B cell (primary cell): ENCODE measurements at regions not wholly inside any gene's neighbourhood (a gene's known extent, or its start where the extent isn't known, plus 50 kb on each side); places are given as distances from the start of the nearest gene placed in this dataset.

Experiments
- ATAC-seq: fragments of 200-7000 bp; cut with Tn5 transposase; one replicate; pipeline ENCODE4 v1.10.0; 2021; ENCODE audit warnings: low read depth, mild to moderate bottlenecking, moderate number of reproducible peaks, moderate library complexity
- CTCF ChIA-PET: fragments of 350-600 bp; sonication (Branson Sonifier 250); formaldehyde crosslinking; loops from one replicate; lab custom pipeline; 2021; ENCODE audit warnings: antibody characterized with exemption, inconsistent platforms; lab: Charles Lee
- POLR2A ChIA-PET: fragments of 350-600 bp; sonication (Branson Sonifier 250); formaldehyde crosslinking; loops from one replicate; lab custom pipeline; 2021; ENCODE audit warnings: antibody characterized with exemption; lab: Charles Lee
- DNase-seq: peaks from one replicate; pipeline ENCODE4 v3.0.0; 2013
- H2AFZ ChIP-seq: 2 replicates; pipeline ENCODE4 v1.6.1; 2012; ENCODE audit warnings: mild to moderate bottlenecking, low read depth, low read length; ENCODE audit not compliant: insufficient read depth, poor library complexity, severe bottlenecking
- H3K27ac ChIP-seq, 2 donors: 1 replicate in 1 of 2; 2 replicates in 1 of 2; pipeline ENCODE4 v1.5.1; 2012 to 2013; ENCODE audit warnings: low read length in 2 of 2, mild to moderate bottlenecking in 2 of 2, moderate library complexity in 1 of 2
- H3K27me3 ChIP-seq, 4 experiments: fragments of 200-600 bp in 1 of 4; sonication (generic) in 1 of 4; replicated peaks in 1 of 4; 1 replicate in 2 of 4; 2 replicates in 2 of 4; pipeline versions ENCODE4 v1.6.1 to v1.7.0; 2013 to 2016; ENCODE audit warnings: low read length in 3 of 4, mild to moderate bottlenecking in 2 of 4, mixed read lengths in 1 of 4, moderate library complexity in 1 of 4; ENCODE audit not compliant: insufficient read depth in 4 of 4, control insufficient read depth in 3 of 4; ENCODE audit errors: control extremely low read depth in 1 of 4
- H3K36me3 ChIP-seq, 2 experiments: replicated peaks in 1 of 2; 1 replicate in 1 of 2; 2 replicates in 1 of 2; pipeline versions ENCODE4 v1.6.1 to v1.7.1; 2013; ENCODE audit warnings: low read length in 1 of 2; ENCODE audit not compliant: insufficient read depth in 2 of 2, control insufficient read depth in 1 of 2; ENCODE audit errors: control extremely low read depth in 1 of 2, extremely low read depth in 1 of 2
- H3K4me1 ChIP-seq, 2 donors: fragments of 200-600 bp in 1 of 2; sonication (generic) in 1 of 2; 1 replicate in 1 of 2; 2 replicates in 1 of 2; pipeline versions ENCODE4 v1.5.1 to v1.6.1; 2013 to 2017; ENCODE audit warnings: low read length in 2 of 2; ENCODE audit not compliant: control insufficient read depth in 2 of 2, insufficient read depth in 2 of 2
- H3K4me2 ChIP-seq: replicated peaks from 2 replicates; pipeline ENCODE3; 2012; ENCODE audit warnings: mild to moderate bottlenecking, low read depth, low read length; ENCODE audit not compliant: poor library complexity, severe bottlenecking
- H3K4me3 ChIP-seq, 5 experiments: fragments of 200-600 bp in 1 of 5; sonication (generic) in 1 of 5; 1 replicate in 3 of 5; 2 replicates in 2 of 5; pipeline versions ENCODE4 v1.5.1 to v1.7.0; 2011 to 2016; ENCODE audit warnings: low read length in 4 of 5, mild to moderate bottlenecking in 4 of 5, low read depth in 2 of 5, control low read depth in 1 of 5, moderate library complexity in 1 of 5; ENCODE audit not compliant: insufficient read depth in 1 of 5; ENCODE audit errors: control extremely low read depth in 1 of 5, extremely low read depth in 1 of 5
- H3K79me2 ChIP-seq: fragments of 200-600 bp; sonication (generic); one replicate; pipeline ENCODE4 v1.6.0; 2016; ENCODE audit warnings: low read length; ENCODE audit not compliant: control insufficient read depth, insufficient read depth
- H3K9ac ChIP-seq: fragments of 200-600 bp; sonication (generic); 2 replicates; pipeline ENCODE4 v1.6.1; 2017; ENCODE audit warnings: mild to moderate bottlenecking, low read length, moderate library complexity
- H3K9me3 ChIP-seq, 3 donors: one replicate each; pipeline versions ENCODE4 v1.6.1 to v1.7.1; 2013; ENCODE audit warnings: low read length in 2 of 3; ENCODE audit not compliant: control insufficient read depth in 2 of 3, insufficient read depth in 1 of 3; ENCODE audit errors: control extremely low read depth in 1 of 3
- H4K20me1 ChIP-seq: 2 replicates; pipeline ENCODE4 v1.6.0; 2012; ENCODE audit warnings: mild to moderate bottlenecking, low read length; ENCODE audit not compliant: insufficient read depth, control insufficient read depth, poor library complexity, severe bottlenecking
- H3K27ac Mint-ChIP-seq: one replicate; pipeline ENCODE4 v1.8.0; 2021; ENCODE audit warnings: mixed read lengths
- H3K27me3 Mint-ChIP-seq: one replicate; pipeline ENCODE4 v1.8.0; 2021; ENCODE audit warnings: mixed read lengths
- H3K4me1 Mint-ChIP-seq: one replicate; pipeline ENCODE4 v1.8.0; 2021; ENCODE audit warnings: mixed read lengths
- H3K4me3 Mint-ChIP-seq: one replicate; pipeline ENCODE4 v1.8.0; 2021; ENCODE audit warnings: mixed read lengths
- H3K9me3 Mint-ChIP-seq: one replicate; pipeline ENCODE4 v1.8.0; 2022; ENCODE audit warnings: mixed read lengths; ENCODE audit not compliant: insufficient read depth
- CTCF ChIP-seq: fragments of 200-600 bp; IDR thresholded peaks from one replicate; pipeline ENCODE4 v1.8.0; 2022; ENCODE audit warnings: antibody characterized with exemption, mild to moderate bottlenecking
- EZH2 ChIP-seq: IDR thresholded peaks from 2 replicates; pipeline ENCODE4 v1.6.1; 2012; ENCODE audit warnings: borderline replicate concordance, low read depth, mild to moderate bottlenecking, moderate library complexity, low read length; ENCODE audit not compliant: insufficient read depth, poor library complexity, severe bottlenecking
- WGBS: methylation state at CpG from one replicate; pipeline ENCODE4 v1.1.5; 2013; ENCODE audit warnings: missing lambda C conversion rate; ENCODE audit not compliant: insufficient coverage; 5-methylcytosine and 5-hydroxymethylcytosine counted together
- intact Hi-C: fragments of 100-400 bp; cut with micrococcal nuclease; formaldehyde crosslinking; loops from one replicate; pipeline ENCODE4 v1.10.0; 2022

- Mint-ChIP-seq H3K4me3 (no peak overlapping the region), H3K9me3 (no peaks in the 10 kb centered on the region), H3K27me3 (no peaks in the 10 kb centered on the region), H3K27ac (no peak overlapping the region), H3K4me1 (no peaks in the 10 kb centered on the region)
- no peaks in the 10 kb centered on the region for H3K4me1 ChIP-seq
- no peak for DNase-seq
- TF ChIP-seq EZH2 (no peak), CTCF (no peak)
- H3K27me3 ChIP-seq: no peaks in the 10 kb centered on the region
- H3K36me3 ChIP-seq: no peaks in the 10 kb centered on the region
- intact Hi-C loops: no loop called here
- WGBS: 100% methylated on average over 2 of the region's 8 CpGs
- POLR2A ChIA-PET: no interaction called here
- H4K20me1 ChIP-seq: no peaks in the 10 kb centered on the region
- no peak overlapping the region for H3K9ac ChIP-seq
- no peaks in the 10 kb centered on the region for H3K9me3 ChIP-seq
- H2AFZ ChIP-seq: no peak overlapping the region
- CTCF ChIA-PET: no interaction called here
- H3K4me2 ChIP-seq: no peak overlapping the region
- H3K27ac ChIP-seq: no peak overlapping the region
- no peaks in the 10 kb centered on the region for H3K79me2 ChIP-seq
- ATAC-seq: no peak
- H3K4me3 ChIP-seq: no peak overlapping the region
Observed at GRCh38 chrX:69109036-69109663, 56.1 kb downstream of the PJA1 start.

GRCh38 chrX:69107747-69108401 is 57.4 kb downstream of the PJA1 start:
- no peaks in the 10 kb centered on the region for H3K9me3 ChIP-seq
- H3K9ac ChIP-seq: no peak overlapping the region
- H3K27ac Mint-ChIP-seq: no peak overlapping the region
- H3K9me3 Mint-ChIP-seq: no peaks in the 10 kb centered on the region
- no peaks in the 10 kb centered on the region for H3K36me3 ChIP-seq
- H3K4me1 Mint-ChIP-seq: no peaks in the 10 kb centered on the region
- no peaks in the 10 kb centered on the region for H3K27me3 ChIP-seq
- WGBS: 83% methylated on average over 5 of the region's 7 CpGs
- H3K4me3 ChIP-seq: no peak overlapping the region
- H3K4me1 ChIP-seq: no peaks in the 10 kb centered on the region
- H3K79me2 ChIP-seq: no peaks in the 10 kb centered on the region
- no peaks in the 10 kb centered on the region for H3K27me3 Mint-ChIP-seq
- TF ChIP-seq CTCF (no peak), EZH2 (no peak)
- no peak overlapping the region for H3K27ac ChIP-seq
- H3K4me3 Mint-ChIP-seq: no peak overlapping the region
- DNase-seq (no peak), ATAC-seq (no peak)
- H4K20me1 ChIP-seq: no peaks in the 10 kb centered on the region
- CTCF ChIA-PET: no interaction called here
- H2AFZ ChIP-seq: no peak overlapping the region
- H3K4me2 ChIP-seq: no peak overlapping the region
- intact Hi-C loops: no loop called here
- POLR2A ChIA-PET: no interaction called here
